ENCODE measurements at regions not wholly inside any gene's neighbourhood (a gene's known extent, or its start where the extent isn't known, plus 50 kb on each side); places are given as distances from the start of the nearest gene placed in this dataset.

GRCh38 chr17:13939222-13939621 is 130.1 kb upstream of the COX10 start:
- H3K9me3 Mint-ChIP-seq, result peaks cover 13% of the 10 kb centered on the region
- no peaks in the 10 kb centered on the region for H3K4me1 Mint-ChIP-seq (ENCODE audit: low read depth)
- peaks cover 21% of the 10 kb centered on the region for H3K36me3 Mint-ChIP-seq (ENCODE audit: low read depth)

DNA sequence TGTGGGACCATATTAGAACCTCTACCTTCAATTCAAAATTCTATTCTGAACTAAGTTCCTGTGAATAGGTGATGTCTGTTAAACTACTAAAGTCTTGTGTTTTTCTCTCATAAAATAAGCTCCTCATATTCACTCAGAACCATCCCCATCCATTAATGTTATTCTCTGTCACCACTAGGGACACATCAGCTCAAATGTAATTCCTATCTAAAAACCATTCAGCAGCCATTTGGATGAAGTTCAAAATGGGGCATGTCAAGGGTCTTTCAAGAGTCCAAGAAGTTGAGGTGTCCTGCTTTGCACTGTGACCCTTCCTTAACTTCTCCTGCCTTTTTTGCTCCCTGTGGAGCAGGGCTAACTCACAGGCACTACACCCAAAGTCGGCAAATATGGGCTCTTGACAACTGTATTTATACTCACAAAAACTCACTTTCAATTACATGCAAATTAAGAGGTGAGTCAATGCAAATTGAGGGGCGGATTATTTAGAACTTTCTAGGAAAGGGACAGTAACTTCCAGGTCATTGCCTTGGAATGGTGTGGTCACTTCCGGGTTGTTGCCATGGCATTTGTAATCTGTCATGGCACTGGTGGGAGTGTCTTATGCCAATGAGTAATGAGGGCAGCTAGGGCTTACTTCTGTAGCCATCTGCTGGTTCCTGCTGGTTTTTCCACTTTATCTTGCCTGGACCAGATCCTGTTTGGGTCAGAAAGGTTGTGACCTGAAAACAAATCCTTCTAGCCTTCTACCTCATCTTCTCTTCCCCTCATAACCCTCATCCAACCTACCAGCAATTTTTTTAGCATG is 128.2 kb upstream of the COX10 start:
- DNase-seq (ENCODE audit: low spot score), result no peak
- intact Hi-C loops (cut with micrococcal nuclease), result no loop called here

More at GRCh38 chr17:13939222-13939621, 130.1 kb upstream of the COX10 start:
- Mint-ChIP-seq H3K27me3 (ENCODE audit: low read depth) (no peaks in the 10 kb centered on the region), H3K4me3 (ENCODE audit: low read depth) (no peak overlapping the region), H3K27ac (no peak overlapping the region)
- DNase-seq (ENCODE audit: low spot score), result no peak
- intact Hi-C loops (cut with micrococcal nuclease), result no loop called here

GRCh38 chr17:13941781-13942180 is 127.5 kb upstream of the COX10 start:
- intact Hi-C loops (cut with micrococcal nuclease), result no loop called here
- no peak for DNase-seq (ENCODE audit: low spot score)
- Mint-ChIP-seq H3K27me3 (ENCODE audit: low read depth) (no peaks in the 10 kb centered on the region), H3K27ac (no peak overlapping the region), H3K4me1 (ENCODE audit: low read depth) (no peaks in the 10 kb centered on the region), H3K36me3 (ENCODE audit: low read depth) (peaks cover 17% of the 10 kb centered on the region), H3K4me3 (ENCODE audit: low read depth) (no peak overlapping the region), H3K9me3 (peaks cover 13% of the 10 kb centered on the region)

More for the DNA sequence above, 128.2 kb upstream of the COX10 start:
- peaks cover 17% of the 10 kb centered on the region for H3K36me3 Mint-ChIP-seq (ENCODE audit: low read depth)
- H3K27me3 Mint-ChIP-seq (ENCODE audit: low read depth), result no peaks in the 10 kb centered on the region
- H3K9me3 Mint-ChIP-seq, result peaks cover 13% of the 10 kb centered on the region
- no peak overlapping the region for H3K27ac Mint-ChIP-seq
- no peaks in the 10 kb centered on the region for H3K4me1 Mint-ChIP-seq (ENCODE audit: low read depth)
- no peak overlapping the region for H3K4me3 Mint-ChIP-seq (ENCODE audit: low read depth)

- Mint-ChIP-seq H3K4me3 (ENCODE audit: low read depth) (no peak overlapping the region), H3K4me1 (ENCODE audit: low read depth) (no peaks in the 10 kb centered on the region)
- intact Hi-C loops (cut with micrococcal nuclease), result no loop called here
Measured at GRCh38 chr17:13943909-13944308, 125.4 kb upstream of the COX10 start.

GRCh38 chr17:13947499-13947898 is 121.8 kb upstream of the COX10 start:
- Mint-ChIP-seq H3K4me3 (ENCODE audit: low read depth) (no peak overlapping the region), H3K36me3 (ENCODE audit: low read depth) (no peaks in the 10 kb centered on the region), H3K4me1 (ENCODE audit: low read depth) (no peaks in the 10 kb centered on the region), H3K27ac (no peak overlapping the region), H3K27me3 (ENCODE audit: low read depth) (no peaks in the 10 kb centered on the region), H3K9me3 (no peaks in the 10 kb centered on the region)
- intact Hi-C loops (cut with micrococcal nuclease), result no loop called here
- DNase-seq (ENCODE audit: low spot score), result no peak

More at GRCh38 chr17:13943909-13944308, 125.4 kb upstream of the COX10 start:
- Mint-ChIP-seq H3K9me3 (peaks cover 13% of the 10 kb centered on the region), H3K27me3 (ENCODE audit: low read depth) (no peaks in the 10 kb centered on the region), H3K36me3 (ENCODE audit: low read depth) (peaks cover 17% of the 10 kb centered on the region), H3K27ac (no peak overlapping the region)
- DNase-seq (ENCODE audit: low spot score), result no peak

DNA sequence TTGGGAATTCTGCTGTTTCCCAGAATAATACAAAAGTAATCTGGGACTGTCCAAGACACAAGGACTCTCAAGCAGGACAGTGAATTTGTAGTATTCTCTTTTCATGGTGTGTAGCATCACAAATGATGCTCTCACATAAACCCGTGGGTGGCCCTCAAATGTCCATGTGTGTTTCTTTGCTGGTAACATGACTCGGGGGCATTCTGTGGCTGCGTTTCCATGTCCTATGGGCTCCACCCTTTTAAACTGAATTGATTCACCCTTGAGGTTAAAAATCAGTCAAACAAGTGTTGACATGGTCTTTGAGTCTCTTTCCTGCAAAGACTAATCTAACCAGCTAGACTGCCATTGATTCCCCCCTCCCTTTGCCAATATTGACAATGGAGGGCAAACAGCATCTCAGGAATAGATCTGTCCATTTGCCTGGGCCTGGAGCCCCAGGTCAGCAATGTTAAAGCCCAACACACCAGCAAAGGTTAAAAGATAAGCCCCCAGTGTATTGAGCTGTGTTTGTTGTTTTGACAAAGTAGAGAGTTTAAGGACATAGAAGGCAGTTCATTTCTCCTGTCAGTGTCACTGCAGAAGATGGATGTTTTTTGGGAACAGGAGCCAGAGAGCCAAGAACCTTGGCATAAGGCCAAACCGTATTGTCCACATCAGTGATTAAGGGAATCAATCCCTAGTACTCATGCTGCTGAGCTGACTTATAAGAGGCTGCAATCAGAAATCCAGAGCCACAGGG is 117.1 kb upstream of the COX10 start:
- no peak for DNase-seq (ENCODE audit: low spot score)
- Mint-ChIP-seq H3K36me3 (ENCODE audit: low read depth) (peaks cover 4% of the 10 kb centered on the region), H3K4me3 (ENCODE audit: low read depth) (no peak overlapping the region), H3K4me1 (ENCODE audit: low read depth) (no peaks in the 10 kb centered on the region), H3K9me3 (no peaks in the 10 kb centered on the region), H3K27me3 (ENCODE audit: low read depth) (no peaks in the 10 kb centered on the region), H3K27ac (no peak overlapping the region)
- intact Hi-C loops (cut with micrococcal nuclease), result no loop called here

DNA sequence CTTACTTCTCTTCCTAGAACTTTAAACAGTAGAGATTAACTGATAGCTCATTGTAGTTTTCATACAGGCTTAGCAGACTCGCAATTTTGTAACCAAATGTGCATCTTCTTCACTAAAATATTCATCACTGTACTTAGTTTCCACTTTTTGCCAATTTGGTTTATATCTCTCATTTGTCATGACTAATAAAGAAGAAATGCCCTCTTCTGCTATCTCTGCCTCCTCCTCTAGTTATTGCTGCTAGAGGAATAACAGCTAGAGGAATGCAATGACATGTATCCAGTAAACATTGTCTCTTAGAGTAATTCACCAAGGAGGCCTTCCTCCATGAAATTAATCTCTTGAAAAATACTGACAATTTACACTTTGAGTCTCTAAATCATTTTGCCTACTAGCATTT is 115.5 kb upstream of the COX10 start:
- DNase-seq (ENCODE audit: low spot score), result no peak
- H3K36me3 Mint-ChIP-seq (ENCODE audit: low read depth), result peaks cover 4% of the 10 kb centered on the region
- intact Hi-C loops (cut with micrococcal nuclease), result no loop called here
- H3K27me3 Mint-ChIP-seq (ENCODE audit: low read depth), result no peaks in the 10 kb centered on the region
- no peak overlapping the region for H3K4me3 Mint-ChIP-seq (ENCODE audit: low read depth)
- no peak overlapping the region for H3K27ac Mint-ChIP-seq
- no peaks in the 10 kb centered on the region for H3K9me3 Mint-ChIP-seq
- H3K4me1 Mint-ChIP-seq (ENCODE audit: low read depth), result no peaks in the 10 kb centered on the region

- DNase-seq (ENCODE audit: low spot score), result no peak
- no peaks in the 10 kb centered on the region for H3K27me3 Mint-ChIP-seq (ENCODE audit: low read depth)
- peaks cover 6% of the 10 kb centered on the region for H3K4me1 Mint-ChIP-seq (ENCODE audit: low read depth)
- intact Hi-C loops (cut with micrococcal nuclease), result no loop called here
- peaks cover 2% of the 10 kb centered on the region for H3K9me3 Mint-ChIP-seq
- H3K4me3 Mint-ChIP-seq (ENCODE audit: low read depth), result no peak overlapping the region
- H3K27ac Mint-ChIP-seq, result no peak overlapping the region
- H3K36me3 Mint-ChIP-seq (ENCODE audit: low read depth), result peaks cover 8% of the 10 kb centered on the region
Measured at GRCh38 chr17:13957636-13958035, 111.7 kb upstream of the COX10 start.

GRCh38 chr17:13958773-13959172 is 110.5 kb upstream of the COX10 start:
- Mint-ChIP-seq H3K4me3 (ENCODE audit: low read depth) (no peak overlapping the region), H3K27me3 (ENCODE audit: low read depth) (no peaks in the 10 kb centered on the region), H3K36me3 (ENCODE audit: low read depth) (peaks cover 8% of the 10 kb centered on the region), H3K4me1 (ENCODE audit: low read depth) (peaks cover 10% of the 10 kb centered on the region), H3K27ac (no peak overlapping the region), H3K9me3 (peaks cover 4% of the 10 kb centered on the region)
- no peak for DNase-seq (ENCODE audit: low spot score)
- intact Hi-C loops (cut with micrococcal nuclease), result no loop called here

- H3K27ac Mint-ChIP-seq, result no peak overlapping the region
- H3K4me1 Mint-ChIP-seq (ENCODE audit: low read depth), result peaks cover 12% of the 10 kb centered on the region
- H3K27me3 Mint-ChIP-seq (ENCODE audit: low read depth), result no peaks in the 10 kb centered on the region
- H3K9me3 Mint-ChIP-seq, result peaks cover 4% of the 10 kb centered on the region
- H3K36me3 Mint-ChIP-seq (ENCODE audit: low read depth), result peaks cover 4% of the 10 kb centered on the region
- intact Hi-C loops (cut with micrococcal nuclease), result no loop called here
- DNase-seq (ENCODE audit: low spot score), result no peak
- no peak overlapping the region for H3K4me3 Mint-ChIP-seq (ENCODE audit: low read depth)
Measured at GRCh38 chr17:13961265-13961664, 108.0 kb upstream of the COX10 start.

- DNase-seq (ENCODE audit: low spot score), result no peak
- Mint-ChIP-seq H3K4me3 (ENCODE audit: low read depth) (no peak overlapping the region), H3K4me1 (ENCODE audit: low read depth) (peaks cover 12% of the 10 kb centered on the region), H3K27me3 (ENCODE audit: low read depth) (no peaks in the 10 kb centered on the region), H3K36me3 (ENCODE audit: low read depth) (peaks cover 4% of the 10 kb centered on the region), H3K9me3 (peaks cover 4% of the 10 kb centered on the region), H3K27ac (no peak overlapping the region)
- intact Hi-C loops (cut with micrococcal nuclease), result no loop called here
Measured at GRCh38 chr17:13962716-13963240, 106.5 kb upstream of the COX10 start.

DNA sequence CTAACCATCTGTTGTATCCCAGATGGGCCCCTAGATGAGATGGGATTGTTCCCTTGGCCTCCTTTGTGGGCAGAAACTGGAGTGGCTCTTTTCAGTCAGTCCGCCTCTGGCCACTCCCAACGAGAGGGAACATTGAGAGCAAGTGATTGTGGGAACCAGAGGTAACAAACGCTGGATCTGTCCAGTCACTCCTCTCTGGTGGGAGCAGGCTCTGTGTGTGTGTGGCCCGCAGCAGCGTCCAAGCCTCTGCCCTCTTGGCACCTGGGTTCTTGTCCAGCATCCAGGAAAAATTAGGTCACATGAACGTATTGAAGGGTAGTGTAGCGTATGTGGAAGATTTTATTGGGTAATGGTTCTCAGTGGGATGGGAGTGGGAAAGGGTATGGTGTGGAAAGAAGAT is 101.9 kb upstream of the COX10 start:
- Mint-ChIP-seq H3K9me3 (peaks cover 4% of the 10 kb centered on the region), H3K4me3 (ENCODE audit: low read depth) (no peak overlapping the region), H3K27ac (no peak overlapping the region), H3K4me1 (ENCODE audit: low read depth) (peaks cover 8% of the 10 kb centered on the region), H3K36me3 (ENCODE audit: low read depth) (no peaks in the 10 kb centered on the region), H3K27me3 (ENCODE audit: low read depth) (no peaks in the 10 kb centered on the region)
- no peak for DNase-seq (ENCODE audit: low spot score)
- intact Hi-C loops (cut with micrococcal nuclease), result no loop called here

- no peak overlapping the region for H3K4me3 Mint-ChIP-seq (ENCODE audit: low read depth)
- no peak overlapping the region for H3K27ac Mint-ChIP-seq
- intact Hi-C loops (cut with micrococcal nuclease), result no loop called here
- H3K27me3 Mint-ChIP-seq (ENCODE audit: low read depth), result no peaks in the 10 kb centered on the region
- H3K9me3 Mint-ChIP-seq, result no peaks in the 10 kb centered on the region
- DNase-seq (ENCODE audit: low spot score), result no peak
- H3K4me1 Mint-ChIP-seq (ENCODE audit: low read depth), result peaks cover 4% of the 10 kb centered on the region
- H3K36me3 Mint-ChIP-seq (ENCODE audit: low read depth), result no peaks in the 10 kb centered on the region
Measured at GRCh38 chr17:13970531-13970930, 98.8 kb upstream of the COX10 start.

Measured in activated T-helper 2 cell treated with anti-CD3 and anti-CD28 coated beads, Interferon-gamma antibody, Interleukin-2, Interleukin-4, amounts not matched to agents 10 μg/mL and 5 μg/mL and 100 μg/mL, durations not matched to agents 14 hours and 24 hours and 36 hours (primary cell).